Fibroblast of lung (primary cell): ENCODE measurements at regions not wholly inside any gene's neighbourhood (a gene's known extent, or its start where the extent isn't known, plus 50 kb on each side); places are given as distances from the start of the nearest gene placed in this dataset.

ENCODE experiments used
- EZH2 ChIP-seq: IDR thresholded peaks from 2 replicates; pipeline ENCODE4 v1.5.1; 2012; ENCODE audit warnings: low read length, control low read depth, mild to moderate bottlenecking; ENCODE audit errors: missing control alignments
- TF ChIP-seq, protein P1 (sequence below), 2 donors: IDR thresholded peaks in 1 of 2; conservative IDR thresholded peaks in 1 of 2; 1 replicate in 1 of 2; 2 replicates in 1 of 2; pipeline ENCODE4 v1.5.1; 2011 to 2012; ENCODE audit warnings: low read length in 2 of 2, control low read depth in 1 of 2, inconsistent platforms in 1 of 2, low read depth in 1 of 2, mild to moderate bottlenecking in 1 of 2

GRCh38 chr2:35997488-35997887, 358.1 kb upstream of the CRIM1 start:
- TF ChIP-seq EZH2, result no peak
- TF ChIP-seq, protein P1, sequence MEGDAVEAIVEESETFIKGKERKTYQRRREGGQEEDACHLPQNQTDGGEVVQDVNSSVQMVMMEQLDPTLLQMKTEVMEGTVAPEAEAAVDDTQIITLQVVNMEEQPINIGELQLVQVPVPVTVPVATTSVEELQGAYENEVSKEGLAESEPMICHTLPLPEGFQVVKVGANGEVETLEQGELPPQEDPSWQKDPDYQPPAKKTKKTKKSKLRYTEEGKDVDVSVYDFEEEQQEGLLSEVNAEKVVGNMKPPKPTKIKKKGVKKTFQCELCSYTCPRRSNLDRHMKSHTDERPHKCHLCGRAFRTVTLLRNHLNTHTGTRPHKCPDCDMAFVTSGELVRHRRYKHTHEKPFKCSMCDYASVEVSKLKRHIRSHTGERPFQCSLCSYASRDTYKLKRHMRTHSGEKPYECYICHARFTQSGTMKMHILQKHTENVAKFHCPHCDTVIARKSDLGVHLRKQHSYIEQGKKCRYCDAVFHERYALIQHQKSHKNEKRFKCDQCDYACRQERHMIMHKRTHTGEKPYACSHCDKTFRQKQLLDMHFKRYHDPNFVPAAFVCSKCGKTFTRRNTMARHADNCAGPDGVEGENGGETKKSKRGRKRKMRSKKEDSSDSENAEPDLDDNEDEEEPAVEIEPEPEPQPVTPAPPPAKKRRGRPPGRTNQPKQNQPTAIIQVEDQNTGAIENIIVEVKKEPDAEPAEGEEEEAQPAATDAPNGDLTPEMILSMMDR (conservative IDR thresholded peaks at IDR 0.05 in 1 of 2, IDR thresholded peaks at IDR 0.05 in 1 of 2; ENCODE audit: low read depth in 1 of 2, low read length in 2 of 2), result no peak
